Large intestine (tissue), 3 donors: ENCODE measurements at regions not wholly inside any gene's neighbourhood (a gene's known extent, or its start where the extent isn't known, plus 50 kb on each side); places are given as distances from the start of the nearest gene placed in this dataset.
"Not testable (repeated sequence)": the region's sequence is repeated elsewhere in the genome, so short reads cannot be mapped to it uniquely, and the experiment has no call there.

Experiments used
- DNase-seq, 2 donors: peaks; one replicate each; pipeline versions ENCODE4 v3.0.0 to v3.0.0-alpha.2; 2013
- H3K27ac ChIP-seq: one replicate; pipeline ENCODE4 v1.5.1; 2013; ENCODE audit warnings: low read length
- H3K27me3 ChIP-seq: 2 replicates; pipeline ENCODE4 v1.6.1; 2013; ENCODE audit warnings: low read length; ENCODE audit not compliant: control insufficient read depth, insufficient read depth
- H3K36me3 ChIP-seq: 2 replicates; pipeline ENCODE4 v1.6.1; 2013; ENCODE audit warnings: low read length; ENCODE audit not compliant: control insufficient read depth, insufficient read depth
- H3K4me1 ChIP-seq: one replicate; pipeline ENCODE4 v1.6.1; 2013; ENCODE audit warnings: low read length; ENCODE audit not compliant: control insufficient read depth, insufficient read depth
- H3K4me3 ChIP-seq: one replicate; pipeline ENCODE4 v1.5.1; 2013; ENCODE audit warnings: low read length
- H3K9me3 ChIP-seq: one replicate; pipeline ENCODE4 v1.6.1; 2013; ENCODE audit warnings: mild to moderate bottlenecking, low read depth, low read length, moderate library complexity; ENCODE audit not compliant: control insufficient read depth
- WGBS: methylation state at CpG from one replicate; pipeline ENCODE4 v1.1.5; 2013; ENCODE audit warnings: low lambda C conversion rate; ENCODE audit not compliant: insufficient coverage; 5-methylcytosine and 5-hydroxymethylcytosine counted together

GRCh38 chr5:104452550-104452949 lies 890.0 kb upstream of the NUDT12 start:
- H3K9me3 ChIP-seq = peaks cover 3% of the 10 kb centered on the region
- WGBS = 83% methylated on average over 1 of the region's 1 CpG

DNA sequence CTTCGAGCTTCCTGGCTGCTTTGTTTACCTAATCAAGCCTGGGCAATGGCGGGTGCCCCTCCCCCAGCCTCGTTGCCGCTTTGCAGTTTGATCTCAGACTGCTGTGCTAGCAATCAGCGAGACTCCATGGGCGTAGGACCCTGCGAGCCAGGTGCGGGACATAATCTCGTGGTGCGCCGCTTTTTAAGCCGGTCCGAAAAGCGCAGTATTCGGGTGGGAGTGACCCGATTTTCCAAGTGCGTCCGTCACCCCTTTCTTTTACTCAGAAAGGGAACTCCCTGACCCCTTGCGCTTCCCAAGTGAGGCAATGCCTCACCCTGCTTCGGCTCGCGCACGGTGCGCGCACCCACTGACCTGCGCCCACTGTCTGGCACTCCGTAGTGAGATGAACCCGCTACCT lies 889.3 kb upstream of the NUDT12 start:
- H3K4me3 ChIP-seq, H3K27ac ChIP-seq, H3K36me3 ChIP-seq, H3K4me1 ChIP-seq, H3K27me3 ChIP-seq, DNase-seq, H3K9me3 ChIP-seq: not testable (repeated sequence)
- no CpG with 5 or more reads among the region's 28 CpGs for WGBS

More at GRCh38 chr5:104452550-104452949, 890.0 kb upstream of the NUDT12 start:
- Histone ChIP-seq H3K36me3 (no peaks in the 10 kb centered on the region), H3K27me3 (no peaks in the 10 kb centered on the region), H3K27ac (no peak overlapping the region), H3K4me3 (no peak overlapping the region), H3K4me1 (no peaks in the 10 kb centered on the region)
- DNase-seq = no peak

- 89% methylated on average over 1 of the region's 5 CpGs for WGBS
- H3K4me3 ChIP-seq = no peak overlapping the region
These were observed 882.1 kb upstream of the NUDT12 start for GRCh38 chr5:104444656-104445055.

DNA sequence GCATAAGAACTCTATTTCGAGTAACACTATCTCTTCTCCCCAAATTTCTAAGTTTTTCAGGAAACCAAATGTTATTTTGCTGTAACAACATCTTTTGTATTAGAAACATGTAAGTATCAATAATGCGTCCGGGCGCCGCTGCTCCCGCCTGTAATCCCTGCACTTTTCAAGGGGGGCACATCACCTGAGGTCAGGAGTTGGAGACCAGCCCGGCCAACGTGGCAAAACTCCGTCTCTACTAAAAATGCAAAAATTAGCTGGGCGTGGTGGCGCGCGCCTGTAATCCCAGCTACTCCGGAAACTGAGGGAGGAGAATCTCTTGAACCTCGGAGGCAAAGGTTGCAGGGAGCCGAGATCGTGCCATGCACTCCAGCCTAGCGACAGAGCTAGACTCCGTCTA lies 881.1 kb upstream of the NUDT12 start:
- Histone ChIP-seq H3K36me3 (no peaks in the 10 kb centered on the region), H3K9me3 (no peaks in the 10 kb centered on the region), H3K4me1 (no peaks in the 10 kb centered on the region), H3K27me3 (no peaks in the 10 kb centered on the region), H3K27ac (no peak overlapping the region), H3K4me3 (no peak overlapping the region)
- 100% methylated on average over 2 of the region's 19 CpGs for WGBS
- DNase-seq = no peak

More at GRCh38 chr5:104444656-104445055, 882.1 kb upstream of the NUDT12 start:
- H3K27me3 ChIP-seq = no peaks in the 10 kb centered on the region
- no peak overlapping the region for H3K27ac ChIP-seq
- H3K36me3 ChIP-seq = no peaks in the 10 kb centered on the region
- no peaks in the 10 kb centered on the region for H3K4me1 ChIP-seq
- no peak for DNase-seq
- H3K9me3 ChIP-seq = no peaks in the 10 kb centered on the region

- peak; percentile 3 to 8 for DNase-seq
- Histone ChIP-seq H3K9me3 (no peaks in the 10 kb centered on the region), H3K4me1 (no peaks in the 10 kb centered on the region), H3K27me3 (no peaks in the 10 kb centered on the region), H3K4me3 (no peak overlapping the region), H3K36me3 (no peaks in the 10 kb centered on the region), H3K27ac (no peak overlapping the region)
- 79% methylated on average over 2 of the region's 4 CpGs for WGBS
These were observed 869.4 kb upstream of the NUDT12 start for GRCh38 chr5:104431981-104432380.

- H3K36me3 ChIP-seq = no peaks in the 10 kb centered on the region
- no peaks in the 10 kb centered on the region for H3K4me1 ChIP-seq
- no peaks in the 10 kb centered on the region for H3K27me3 ChIP-seq
- no peak for DNase-seq
- no peak overlapping the region for H3K4me3 ChIP-seq
- whole genome bisulfite sequencing = 100% methylated on average over 1 of the region's 4 CpGs
- no peaks in the 10 kb centered on the region for H3K9me3 ChIP-seq
- H3K27ac ChIP-seq = no peak overlapping the region
These were observed 868.5 kb upstream of the NUDT12 start for GRCh38 chr5:104431002-104431620.

GRCh38 chr5:104429911-104430310 lies 867.3 kb upstream of the NUDT12 start:
- Histone ChIP-seq H3K36me3 (no peaks in the 10 kb centered on the region), H3K27ac (no peak overlapping the region), H3K9me3 (no peaks in the 10 kb centered on the region), H3K27me3 (no peaks in the 10 kb centered on the region), H3K4me1 (no peaks in the 10 kb centered on the region), H3K4me3 (no peak overlapping the region)
- WGBS = no CpG with 5 or more reads among the region's 1 CpG
- no peak for DNase-seq

GRCh38 chr5:104421431-104421830 lies 858.8 kb upstream of the NUDT12 start:
- Histone ChIP-seq H3K36me3 (no peaks in the 10 kb centered on the region), H3K9me3 (no peaks in the 10 kb centered on the region), H3K27ac (no peak overlapping the region), H3K27me3 (no peaks in the 10 kb centered on the region), H3K4me1 (no peaks in the 10 kb centered on the region), H3K4me3 (no peak overlapping the region)
- no CpG with 5 or more reads among the region's 4 CpGs for WGBS
- DNase-seq = no peak

DNA sequence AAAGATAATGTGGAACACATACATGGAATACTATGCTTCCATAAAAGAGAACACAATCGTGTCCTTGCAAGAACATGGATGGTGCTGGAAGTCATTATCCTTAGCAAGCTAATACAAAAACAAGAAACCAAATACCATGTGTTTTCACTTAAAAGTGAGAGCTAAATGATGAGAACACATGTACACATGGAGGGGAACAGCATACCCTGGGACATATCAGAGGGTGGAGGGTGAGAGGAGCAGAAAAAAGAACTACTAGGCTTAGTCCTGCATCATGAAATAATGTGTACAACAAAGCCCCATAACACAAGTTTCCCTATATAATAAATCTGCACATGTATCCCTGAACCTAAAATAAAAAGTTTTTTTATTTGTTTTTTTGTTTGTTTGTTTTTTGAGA lies 855.5 kb upstream of the NUDT12 start:
- no CpG with 5 or more reads among the region's 1 CpG for WGBS
- H3K27me3 ChIP-seq = no peaks in the 10 kb centered on the region
- no peaks in the 10 kb centered on the region for H3K9me3 ChIP-seq
- no peaks in the 10 kb centered on the region for H3K36me3 ChIP-seq
- no peaks in the 10 kb centered on the region for H3K4me1 ChIP-seq
- no peak overlapping the region for H3K4me3 ChIP-seq
- no peak for DNase-seq
- no peak overlapping the region for H3K27ac ChIP-seq

DNA sequence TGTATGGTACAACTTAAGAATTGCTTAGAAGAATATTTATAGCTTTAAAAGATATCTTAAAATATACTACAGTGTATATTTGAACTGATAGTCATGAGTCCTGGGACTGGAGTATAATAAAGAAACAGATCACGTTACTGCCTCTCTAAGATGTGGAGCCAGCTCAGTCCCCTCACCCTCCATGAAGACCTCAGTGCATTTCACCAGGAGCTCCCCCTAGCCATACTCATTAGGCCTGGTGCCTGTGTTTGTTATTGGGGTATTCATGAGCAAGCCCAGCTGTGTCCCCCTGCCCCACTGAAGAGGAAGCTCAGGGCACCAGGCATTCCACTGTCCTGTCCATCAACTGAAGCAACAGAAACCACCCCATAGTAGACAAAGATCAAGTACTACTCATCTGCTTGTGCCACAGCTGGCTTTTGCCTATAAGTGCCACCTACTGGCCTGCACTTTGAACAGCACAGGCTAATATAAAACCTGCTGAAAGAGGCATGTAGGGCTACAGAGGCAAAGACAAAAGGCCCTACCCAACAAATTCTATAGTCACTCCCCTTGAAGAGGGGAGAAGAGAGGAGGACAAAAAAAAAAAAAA lies 850.2 kb upstream of the NUDT12 start:
- no CpG with 5 or more reads among the region's 1 CpG for WGBS
- Histone ChIP-seq H3K9me3 (no peaks in the 10 kb centered on the region), H3K4me3 (no peak overlapping the region), H3K27me3 (no peaks in the 10 kb centered on the region), H3K4me1 (no peaks in the 10 kb centered on the region), H3K36me3 (no peaks in the 10 kb centered on the region), H3K27ac (no peak overlapping the region)
- peak; percentile 2 to 3 for DNase-seq

DNA sequence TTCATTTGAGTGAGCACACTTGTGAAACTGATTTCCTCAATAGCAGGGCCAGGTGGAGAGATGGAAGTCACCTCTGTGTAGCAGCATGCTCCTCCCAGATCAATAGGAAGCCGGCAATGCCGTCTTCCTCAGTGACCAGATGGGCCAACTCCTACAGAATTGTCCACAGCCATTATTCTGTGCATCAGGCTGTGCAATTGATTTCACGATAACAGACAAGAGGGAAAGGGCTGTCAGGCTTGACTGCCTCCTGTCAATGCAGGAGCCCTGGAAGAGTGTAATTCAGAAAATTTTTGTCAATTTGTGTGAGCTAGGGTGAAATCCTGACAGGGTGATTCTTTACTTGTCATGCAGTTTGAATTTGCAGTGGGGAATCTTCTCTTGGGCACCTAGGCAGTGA lies 838.4 kb upstream of the NUDT12 start:
- Histone ChIP-seq H3K9me3 (peaks cover 4% of the 10 kb centered on the region), H3K27me3 (no peaks in the 10 kb centered on the region)
- WGBS = no CpG with 5 or more reads among the region's 3 CpGs

More for the DNA sequence above, 838.4 kb upstream of the NUDT12 start:
- no peak overlapping the region for H3K27ac ChIP-seq
- H3K36me3 ChIP-seq = no peaks in the 10 kb centered on the region
- no peaks in the 10 kb centered on the region for H3K4me1 ChIP-seq
- no peak overlapping the region for H3K4me3 ChIP-seq
- no peak for DNase-seq
